ENCODE measurements at regions not wholly inside any gene's neighbourhood (a gene's known extent, or its start where the extent isn't known, plus 50 kb on each side); places are given as distances from the start of the nearest gene placed in this dataset.

DNA sequence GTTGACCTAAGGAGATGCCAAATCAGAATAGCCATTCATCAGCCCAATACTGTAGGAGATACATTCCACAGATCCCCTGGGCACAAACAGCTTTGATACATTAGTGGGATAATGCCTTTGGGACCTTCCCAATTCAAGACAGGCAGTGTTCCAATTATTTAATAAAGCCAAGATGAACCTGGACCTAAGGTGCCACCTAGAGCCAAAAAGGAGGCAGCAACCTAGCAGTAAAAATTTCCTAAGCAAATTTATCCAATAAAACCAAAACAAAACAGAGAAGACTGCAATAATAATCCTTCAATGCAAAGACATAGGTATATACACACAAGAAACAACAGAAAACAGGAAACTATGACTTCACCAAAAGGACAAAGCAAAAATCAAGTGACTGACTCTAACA, 253.0 kb downstream of the HINT1 start:
- TF ChIP-seq, protein P1, sequence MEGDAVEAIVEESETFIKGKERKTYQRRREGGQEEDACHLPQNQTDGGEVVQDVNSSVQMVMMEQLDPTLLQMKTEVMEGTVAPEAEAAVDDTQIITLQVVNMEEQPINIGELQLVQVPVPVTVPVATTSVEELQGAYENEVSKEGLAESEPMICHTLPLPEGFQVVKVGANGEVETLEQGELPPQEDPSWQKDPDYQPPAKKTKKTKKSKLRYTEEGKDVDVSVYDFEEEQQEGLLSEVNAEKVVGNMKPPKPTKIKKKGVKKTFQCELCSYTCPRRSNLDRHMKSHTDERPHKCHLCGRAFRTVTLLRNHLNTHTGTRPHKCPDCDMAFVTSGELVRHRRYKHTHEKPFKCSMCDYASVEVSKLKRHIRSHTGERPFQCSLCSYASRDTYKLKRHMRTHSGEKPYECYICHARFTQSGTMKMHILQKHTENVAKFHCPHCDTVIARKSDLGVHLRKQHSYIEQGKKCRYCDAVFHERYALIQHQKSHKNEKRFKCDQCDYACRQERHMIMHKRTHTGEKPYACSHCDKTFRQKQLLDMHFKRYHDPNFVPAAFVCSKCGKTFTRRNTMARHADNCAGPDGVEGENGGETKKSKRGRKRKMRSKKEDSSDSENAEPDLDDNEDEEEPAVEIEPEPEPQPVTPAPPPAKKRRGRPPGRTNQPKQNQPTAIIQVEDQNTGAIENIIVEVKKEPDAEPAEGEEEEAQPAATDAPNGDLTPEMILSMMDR (IDR thresholded peaks at IDR 0.05; ENCODE audit: poor library complexity) = no peak
- no peak for TF ChIP-seq EZH2 (IDR thresholded peaks at IDR 0.05; ENCODE audit: borderline replicate concordance)

All from hepatocyte (in vitro differentiated cells).